ENCODE measurements at regions not wholly inside any gene's neighbourhood (a gene's known extent, or its start where the extent isn't known, plus 50 kb on each side); places are given as distances from the start of the nearest gene placed in this dataset.

DNA sequence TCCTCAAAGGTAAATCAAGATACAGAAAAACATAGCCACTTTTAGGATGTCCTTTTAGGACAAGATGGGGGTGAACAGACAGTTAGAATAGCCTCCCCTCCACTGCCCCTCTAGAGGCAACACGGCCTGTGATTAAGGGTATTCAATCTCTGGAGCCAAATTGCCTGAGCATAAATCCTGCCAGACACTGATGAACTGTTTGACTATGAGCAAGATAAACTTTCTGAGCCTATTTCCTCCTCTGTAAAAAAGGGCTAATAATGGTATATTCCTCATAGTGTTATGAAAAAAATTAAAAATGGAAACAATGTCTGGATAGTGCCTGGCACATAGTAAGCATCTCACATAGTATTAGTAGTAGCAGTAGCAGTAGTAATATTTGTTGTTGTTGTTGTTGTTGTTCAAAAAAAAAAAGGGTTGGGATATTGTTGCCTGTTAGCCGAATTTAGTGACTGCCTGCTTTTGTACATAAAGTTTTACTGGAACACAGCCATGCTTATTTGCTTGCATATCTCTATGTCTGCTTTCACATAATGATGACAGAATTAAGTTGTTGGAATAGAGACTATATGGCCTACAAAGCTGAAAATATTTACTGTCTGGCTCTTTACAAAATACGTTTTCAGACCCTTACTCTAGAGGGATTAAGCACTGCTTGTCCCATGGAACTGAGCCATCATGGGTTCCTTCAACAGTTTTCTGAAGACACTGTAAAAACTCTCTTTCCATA lies 536.3 kb downstream of the TLE4 start:
- TF ChIP-seq, protein P1, sequence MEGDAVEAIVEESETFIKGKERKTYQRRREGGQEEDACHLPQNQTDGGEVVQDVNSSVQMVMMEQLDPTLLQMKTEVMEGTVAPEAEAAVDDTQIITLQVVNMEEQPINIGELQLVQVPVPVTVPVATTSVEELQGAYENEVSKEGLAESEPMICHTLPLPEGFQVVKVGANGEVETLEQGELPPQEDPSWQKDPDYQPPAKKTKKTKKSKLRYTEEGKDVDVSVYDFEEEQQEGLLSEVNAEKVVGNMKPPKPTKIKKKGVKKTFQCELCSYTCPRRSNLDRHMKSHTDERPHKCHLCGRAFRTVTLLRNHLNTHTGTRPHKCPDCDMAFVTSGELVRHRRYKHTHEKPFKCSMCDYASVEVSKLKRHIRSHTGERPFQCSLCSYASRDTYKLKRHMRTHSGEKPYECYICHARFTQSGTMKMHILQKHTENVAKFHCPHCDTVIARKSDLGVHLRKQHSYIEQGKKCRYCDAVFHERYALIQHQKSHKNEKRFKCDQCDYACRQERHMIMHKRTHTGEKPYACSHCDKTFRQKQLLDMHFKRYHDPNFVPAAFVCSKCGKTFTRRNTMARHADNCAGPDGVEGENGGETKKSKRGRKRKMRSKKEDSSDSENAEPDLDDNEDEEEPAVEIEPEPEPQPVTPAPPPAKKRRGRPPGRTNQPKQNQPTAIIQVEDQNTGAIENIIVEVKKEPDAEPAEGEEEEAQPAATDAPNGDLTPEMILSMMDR (optimal IDR thresholded peaks at IDR 0.05 in 1 of 3, IDR thresholded peaks at IDR 0.05 in 1 of 3, conservative IDR thresholded peaks at IDR 0.05 in 1 of 3; ENCODE audit: extremely low read depth in 1 of 3, insufficient read depth in 2 of 3, low read length in 3 of 3), result no peak
- TF ChIP-seq EZH2 (IDR thresholded peaks at IDR 0.05; ENCODE audit: low read length), result no peak
